ENCODE measurements at regions not wholly inside any gene's neighbourhood (a gene's known extent, or its start where the extent isn't known, plus 50 kb on each side); places are given as distances from the start of the nearest gene placed in this dataset.
"Not testable (repeated sequence)": the region's sequence is repeated elsewhere in the genome, so short reads cannot be mapped to it uniquely, and the experiment has no call there.

DNA sequence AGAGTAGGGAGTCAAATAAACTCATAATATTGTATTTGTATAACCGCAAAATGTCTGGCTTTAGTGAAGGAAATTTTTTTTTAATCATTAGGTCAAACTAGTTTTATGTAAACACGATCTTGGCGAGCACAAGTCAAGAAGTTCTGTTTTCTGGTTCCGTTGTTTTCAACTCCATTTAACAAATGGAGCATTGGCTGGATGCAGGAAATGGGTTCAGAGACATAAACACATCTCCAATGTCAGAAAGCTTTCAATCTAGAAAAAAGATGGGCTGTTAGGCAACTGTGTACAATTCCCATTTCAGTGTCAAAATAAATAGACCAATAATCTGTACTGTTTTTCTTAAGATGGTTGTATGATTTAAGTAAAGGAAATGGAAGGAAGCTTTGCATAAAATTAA is 292.8 kb downstream of the TBL1XR1 start:
- intact Hi-C loops (cut with micrococcal nuclease), result no loop called here
- DNase-seq, result no peak
- no peak for ATAC-seq

DNA sequence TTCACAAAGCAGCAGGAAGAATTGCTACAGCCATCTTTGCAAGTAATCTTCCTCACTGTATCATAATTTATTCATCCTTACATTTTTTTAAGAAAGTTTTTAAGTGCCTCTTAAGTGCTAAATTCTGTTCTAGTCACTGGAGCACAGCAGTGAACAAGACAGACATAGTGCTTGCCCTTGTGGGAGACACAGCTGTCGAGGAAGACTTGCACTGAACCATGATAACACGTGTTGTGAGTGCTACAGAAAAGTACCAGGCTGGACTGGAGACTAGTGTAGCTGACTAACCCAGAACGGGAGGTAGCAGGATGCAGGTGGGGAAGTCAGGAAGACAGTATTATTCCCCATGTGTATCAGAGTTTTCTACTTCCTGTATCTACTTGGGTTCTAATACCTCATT is 300.6 kb downstream of the TBL1XR1 start:
- DNase-seq (no peak), ATAC-seq (no peak)
- intact Hi-C loops (cut with micrococcal nuclease), result no loop called here

DNA sequence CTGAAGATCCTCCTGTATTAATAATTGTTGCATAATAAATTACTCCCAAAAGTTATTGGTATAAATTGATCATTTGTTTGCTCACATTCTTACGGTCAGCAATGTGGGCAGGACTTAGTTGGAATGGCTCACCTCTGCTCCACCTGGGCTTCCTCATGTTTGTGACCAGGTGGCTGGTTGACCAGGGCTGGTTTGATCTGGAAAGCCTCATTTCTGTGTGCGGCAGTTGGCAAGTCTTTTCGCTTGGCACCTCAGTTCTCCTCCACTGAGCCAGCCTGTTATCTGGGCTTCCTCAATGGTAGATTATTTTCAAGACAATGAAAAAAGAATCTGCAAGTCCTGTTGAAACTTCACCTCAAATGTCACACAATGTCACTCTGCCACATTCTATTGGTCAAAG is 301.1 kb downstream of the TBL1XR1 start:
- ATAC-seq, result no peak

DNA sequence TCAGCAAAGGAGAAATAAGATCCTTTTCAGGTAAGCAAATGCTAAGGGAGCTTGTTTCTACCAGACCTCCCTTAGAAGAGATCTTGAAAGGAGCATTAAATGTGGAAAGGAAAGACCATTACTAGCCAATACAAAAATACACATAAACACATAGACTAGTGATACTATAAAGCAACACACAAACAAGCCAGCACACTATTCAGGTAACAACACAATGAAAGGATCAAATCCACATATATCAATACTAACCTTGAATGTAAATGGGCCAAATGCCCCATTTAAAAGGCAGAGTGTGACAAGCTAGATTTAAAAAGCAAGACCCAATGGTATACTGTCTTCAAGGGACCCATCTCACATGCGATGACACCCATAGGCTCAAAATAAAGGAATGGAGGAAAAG is 317.6 kb downstream of the TBL1XR1 start:
- intact Hi-C loops (cut with micrococcal nuclease), result loop anchor here (10.0 kb wide), 1 partner anchor 55 kb away; no protein-coding TSS in a partner anchor
- ATAC-seq (no peak), DNase-seq (no peak)

More for the DNA sequence above, 301.1 kb downstream of the TBL1XR1 start:
- no peak for DNase-seq
- intact Hi-C loops (cut with micrococcal nuclease), result no loop called here

DNA sequence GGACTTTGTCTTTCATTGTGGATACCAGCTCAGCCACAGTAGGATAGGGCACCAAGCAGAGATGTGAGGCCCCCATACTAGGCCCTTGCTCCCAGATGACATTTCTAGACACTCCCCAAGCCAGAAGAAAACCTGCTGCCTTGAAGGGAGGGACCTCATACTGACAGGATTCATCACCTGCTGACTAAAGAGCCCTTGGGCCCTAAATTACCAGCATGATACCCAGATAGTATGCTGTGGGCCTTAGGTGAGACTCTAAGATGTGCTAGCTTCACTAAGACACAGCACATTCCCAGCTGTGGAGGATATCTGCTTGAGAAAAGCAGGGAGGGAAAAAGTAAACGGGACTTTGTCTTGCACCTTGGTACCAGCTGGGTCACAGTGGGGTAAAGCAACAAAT is 324.0 kb downstream of the TBL1XR1 start:
- DNase-seq (no peak), ATAC-seq (no peak)
- intact Hi-C loops (cut with micrococcal nuclease), result loop anchor here (5.0 to 10.0 kb wide), 2 partner anchors 62 to 1514 kb away; no protein-coding TSS in a partner anchor

DNA sequence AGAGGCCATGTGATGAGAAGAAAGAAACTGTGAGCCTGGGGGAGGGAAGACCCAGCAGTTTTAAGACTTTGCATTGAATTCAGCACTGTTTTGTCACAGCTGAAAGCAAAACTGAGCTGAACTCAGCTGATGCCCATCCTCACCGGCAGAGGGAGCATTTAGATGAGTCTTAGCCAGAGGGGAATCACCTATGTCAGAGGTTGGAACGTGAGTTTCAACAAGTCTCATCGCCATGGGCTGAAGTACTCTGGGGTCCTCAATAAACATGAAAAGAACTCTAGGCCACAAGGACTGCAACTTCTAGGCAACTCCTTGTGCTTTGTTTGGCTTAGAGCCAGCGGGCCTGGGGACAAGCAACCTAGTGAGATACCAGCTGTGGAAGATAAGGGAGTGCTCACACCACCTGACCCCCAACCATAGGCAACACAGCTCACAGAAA is 324.5 kb downstream of the TBL1XR1 start:
- peak; percentile 73 for ATAC-seq
- DNase-seq, result peak; percentile 35
- intact Hi-C loops (cut with micrococcal nuclease), result loop anchor here (5.0 to 10.0 kb wide), 2 partner anchors 62 to 1515 kb away; no protein-coding TSS in a partner anchor

DNA sequence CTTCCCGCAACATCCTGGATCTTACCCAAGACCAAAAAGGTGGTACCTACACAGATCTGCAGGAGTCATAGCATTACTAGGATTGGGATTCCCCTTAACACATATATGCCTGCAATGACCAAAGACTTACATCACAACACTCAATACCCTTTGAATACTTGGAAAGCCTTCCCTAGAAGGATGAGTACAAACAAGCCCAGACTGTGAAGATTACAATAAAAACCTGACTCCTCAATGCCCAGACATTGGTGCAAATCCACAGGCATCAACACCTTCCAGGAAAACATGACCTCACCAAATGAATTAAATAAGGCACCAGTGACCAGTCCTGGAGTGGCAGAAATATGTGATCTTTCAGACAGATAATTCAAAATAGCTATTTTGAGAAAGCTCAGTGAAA is 326.8 kb downstream of the TBL1XR1 start:
- DNase-seq, result no peak
- no peak for ATAC-seq
- intact Hi-C loops (cut with micrococcal nuclease), result loop anchor here (5.0 to 10.0 kb wide), 2 partner anchors 64 to 1517 kb away; no protein-coding TSS in a partner anchor

DNA sequence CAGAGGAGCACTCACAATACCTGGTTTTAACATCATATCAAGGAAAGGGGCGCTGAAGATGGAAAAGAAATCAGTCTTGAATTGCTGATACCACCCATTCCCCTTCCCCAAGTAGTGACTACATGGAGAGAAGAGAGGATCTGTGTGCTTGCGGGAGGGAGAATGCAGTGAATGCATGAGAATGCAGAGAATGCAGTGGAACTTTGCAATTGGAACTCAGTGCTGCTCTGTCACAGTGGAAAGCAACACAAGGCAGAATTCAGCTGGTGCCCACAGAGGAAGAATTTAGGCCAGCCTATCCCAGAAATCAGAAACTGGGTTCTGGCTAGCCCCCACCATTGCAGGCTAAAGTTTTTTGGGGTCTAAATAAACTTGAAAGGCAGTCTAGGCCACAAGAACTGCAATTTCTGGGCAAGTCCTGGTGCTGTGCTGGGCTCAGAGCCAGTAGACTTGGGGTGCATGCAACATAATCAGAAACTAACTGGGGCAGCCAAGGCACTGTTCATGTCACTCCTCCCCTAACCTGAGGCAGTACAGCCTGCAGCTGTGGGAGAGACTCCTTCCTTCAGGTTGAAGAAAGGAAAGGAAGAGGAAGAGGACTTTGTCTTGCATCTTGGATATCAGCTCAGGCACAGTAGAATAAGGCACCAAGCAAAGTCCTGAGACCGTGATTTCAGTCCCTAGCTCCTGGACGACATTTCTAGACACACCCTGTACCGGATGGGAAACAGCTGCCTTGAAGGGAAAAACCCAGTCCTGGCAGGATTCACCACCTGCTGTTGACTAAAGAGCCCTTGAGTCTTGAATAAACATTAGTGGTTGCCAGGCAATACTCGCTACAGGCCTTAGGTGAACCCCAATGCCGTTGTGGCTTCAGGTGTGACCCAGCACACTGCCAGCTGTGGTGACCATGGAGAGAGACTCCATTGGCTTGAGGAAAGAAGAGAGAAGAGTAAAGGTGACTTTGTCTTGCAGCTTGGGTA is 329.3 kb downstream of the TBL1XR1 start:
- no peak for DNase-seq
- intact Hi-C loops (cut with micrococcal nuclease), result no loop called here
- ATAC-seq, result peak; percentile 54

DNA sequence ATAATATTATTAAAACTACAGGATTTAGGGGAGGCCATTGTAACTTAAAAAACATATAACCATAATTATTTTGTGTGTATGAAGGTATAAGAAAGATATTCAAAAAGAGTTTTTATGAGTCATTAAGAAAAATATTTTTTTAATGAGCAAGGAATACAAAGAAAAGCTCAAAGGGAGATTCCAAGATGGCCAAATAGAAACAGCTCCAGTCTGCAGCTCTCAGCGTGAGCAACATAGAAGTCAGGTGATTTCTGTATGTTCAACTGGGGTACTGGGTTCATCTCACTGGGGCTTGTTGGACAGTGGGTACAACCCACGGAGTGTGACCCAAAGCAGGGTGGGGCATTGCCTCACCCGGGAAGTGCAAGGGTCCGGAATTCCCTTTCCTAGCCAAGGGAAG is 336.1 kb downstream of the TBL1XR1 start:
- DNase-seq (no peak), ATAC-seq (no peak)
- intact Hi-C loops (cut with micrococcal nuclease), result no loop called here

DNA sequence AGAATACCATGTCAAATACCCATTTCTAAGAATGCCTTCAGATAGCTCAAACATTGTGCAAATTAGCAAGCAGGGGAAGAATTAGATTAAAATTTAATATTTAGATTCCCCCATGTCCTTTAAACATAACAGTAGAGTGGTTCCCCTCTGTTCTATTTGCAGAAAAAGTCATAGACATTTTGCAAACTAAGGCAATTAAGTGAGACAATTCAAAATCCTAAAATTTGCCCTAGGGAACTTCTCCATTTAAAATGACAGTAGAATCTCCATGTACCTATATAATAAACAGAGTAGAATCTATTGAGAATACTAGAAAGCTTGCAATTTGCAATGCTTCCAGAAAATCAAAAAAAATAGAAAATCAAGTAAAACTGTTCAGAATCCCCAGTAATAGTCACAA is 340.6 kb downstream of the TBL1XR1 start:
- no peak for DNase-seq
- ATAC-seq, result no peak
- intact Hi-C loops (cut with micrococcal nuclease), result no loop called here

DNA sequence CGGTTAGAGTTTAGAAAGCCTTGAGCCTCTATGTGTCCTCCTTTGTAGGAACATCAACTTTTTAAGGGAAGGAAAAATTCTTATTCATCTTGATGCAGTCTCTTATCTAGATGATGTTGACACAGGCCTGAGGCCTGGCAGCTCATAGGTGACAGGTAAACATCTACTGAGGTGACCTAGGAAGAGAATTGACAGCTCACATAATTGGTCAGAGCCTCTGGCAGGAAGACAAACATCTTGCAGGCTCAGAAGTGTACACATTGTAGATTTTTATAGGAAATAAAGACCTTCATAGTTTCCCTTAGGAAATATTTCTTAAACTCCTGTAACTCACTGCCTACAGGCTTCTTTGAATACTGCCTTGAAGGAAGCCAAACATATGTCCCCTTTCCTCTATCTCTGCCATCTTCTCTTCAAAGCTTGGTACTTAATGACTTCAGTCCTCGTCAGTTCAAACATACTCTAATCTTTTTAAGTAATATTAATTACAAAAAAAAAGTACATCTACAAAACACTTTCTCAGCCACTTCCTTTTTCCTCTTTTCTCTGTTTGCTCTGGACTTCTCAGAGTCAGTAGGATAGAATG is 341.3 kb downstream of the TBL1XR1 start:
- no peak for DNase-seq
- no peak for ATAC-seq
- intact Hi-C loops (cut with micrococcal nuclease), result no loop called here

DNA sequence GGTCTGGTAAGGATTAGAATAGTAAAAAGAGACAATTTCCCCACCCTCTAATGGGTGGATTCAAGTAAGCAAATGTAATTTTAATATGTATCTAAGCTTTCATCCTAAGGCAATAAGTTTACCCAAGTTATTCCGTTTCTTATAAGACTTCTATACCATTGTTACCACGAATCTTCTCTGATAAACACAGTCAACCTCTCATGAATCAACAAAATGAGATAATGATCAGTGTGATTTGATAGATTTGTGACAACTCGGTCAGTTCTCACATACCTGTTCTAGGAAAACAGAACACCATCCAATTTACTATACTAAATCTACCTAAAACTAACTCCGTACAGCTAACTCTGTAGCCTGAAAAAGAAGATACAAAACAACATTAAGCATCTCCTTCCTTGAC is 342.1 kb downstream of the TBL1XR1 start:
- ATAC-seq (no peak), DNase-seq (no peak)
- intact Hi-C loops (cut with micrococcal nuclease), result no loop called here

DNA sequence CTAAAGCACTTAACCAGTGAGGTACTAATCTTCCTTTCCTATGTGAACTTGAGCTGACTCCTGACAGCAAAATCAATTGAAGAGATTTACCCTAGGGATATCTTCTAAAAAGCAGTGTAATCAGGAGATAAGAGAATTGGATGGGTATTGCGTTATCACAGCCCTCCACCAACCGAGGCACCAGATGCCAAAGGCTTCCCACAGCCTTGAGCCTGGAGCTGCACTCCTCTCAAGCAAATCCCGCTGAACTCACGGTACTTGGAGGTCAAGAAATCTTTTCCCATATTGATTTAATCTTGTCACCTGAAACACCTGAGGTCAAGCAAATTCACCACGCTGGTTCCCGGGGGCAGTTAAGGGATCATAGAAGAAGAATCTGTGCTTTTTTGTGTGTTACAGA is 346.8 kb downstream of the TBL1XR1 start:
- DNase-seq, result no peak
- no peak for ATAC-seq
- intact Hi-C loops (cut with micrococcal nuclease), result no loop called here

DNA sequence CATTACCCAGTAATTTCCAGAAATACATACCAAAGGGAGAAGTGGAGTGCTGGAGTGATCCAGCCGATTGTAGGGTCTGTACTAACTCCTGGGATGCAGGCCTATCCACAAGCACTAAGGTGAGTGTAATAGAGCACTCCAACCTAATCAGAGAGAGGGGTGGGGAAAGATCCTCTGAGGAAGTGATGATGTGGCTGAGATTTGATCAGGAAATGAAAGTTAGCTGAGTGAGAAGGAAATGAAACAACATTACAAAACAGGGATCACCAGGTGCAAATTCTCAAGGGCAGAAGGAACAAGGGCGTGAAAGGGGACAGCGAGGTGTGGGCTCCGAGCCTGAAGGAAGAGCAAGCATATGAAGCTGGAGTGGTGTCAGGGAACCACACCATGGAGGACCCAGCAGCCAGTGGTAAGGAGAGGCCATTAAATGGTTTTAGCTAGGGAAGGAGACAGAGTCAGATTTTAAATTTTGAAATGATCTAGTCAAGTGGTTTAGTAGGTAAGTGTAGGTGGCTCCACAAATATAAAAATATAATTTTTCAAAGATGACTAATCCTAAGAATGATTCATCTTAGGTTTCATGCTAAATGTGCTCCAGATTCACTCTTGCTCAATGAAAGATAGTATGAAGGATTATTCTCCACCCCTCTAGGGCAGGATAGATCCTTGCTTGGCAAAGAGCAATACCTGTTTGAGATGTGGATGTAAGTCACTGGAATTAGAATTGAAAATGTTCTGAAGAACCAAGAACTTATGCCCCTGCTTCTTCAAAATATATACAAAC is 348.7 kb downstream of the TBL1XR1 start:
- intact Hi-C loops (cut with micrococcal nuclease), result no loop called here
- DNase-seq (no peak), ATAC-seq (no peak)

DNA sequence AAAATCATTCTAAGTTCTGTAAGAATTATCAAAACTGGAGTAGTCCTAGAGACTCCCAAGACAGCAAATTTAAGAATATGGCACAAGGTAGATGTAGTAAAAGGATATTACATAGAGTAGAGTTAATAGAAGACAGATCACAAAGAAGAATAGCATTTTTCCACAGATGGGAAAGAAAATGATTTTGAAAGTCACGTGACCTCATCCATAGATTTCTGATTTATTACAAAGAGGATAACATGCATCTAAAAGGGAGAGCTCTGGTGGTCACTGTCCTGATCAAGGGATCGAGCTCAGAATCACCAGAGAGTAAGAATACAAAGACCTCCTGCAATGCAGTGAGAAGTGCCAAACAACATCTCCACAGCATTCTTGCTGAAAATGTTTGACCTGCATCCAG is 354.4 kb downstream of the TBL1XR1 start:
- DNase-seq (no peak), ATAC-seq (no peak)
- intact Hi-C loops (cut with micrococcal nuclease), result no loop called here

DNA sequence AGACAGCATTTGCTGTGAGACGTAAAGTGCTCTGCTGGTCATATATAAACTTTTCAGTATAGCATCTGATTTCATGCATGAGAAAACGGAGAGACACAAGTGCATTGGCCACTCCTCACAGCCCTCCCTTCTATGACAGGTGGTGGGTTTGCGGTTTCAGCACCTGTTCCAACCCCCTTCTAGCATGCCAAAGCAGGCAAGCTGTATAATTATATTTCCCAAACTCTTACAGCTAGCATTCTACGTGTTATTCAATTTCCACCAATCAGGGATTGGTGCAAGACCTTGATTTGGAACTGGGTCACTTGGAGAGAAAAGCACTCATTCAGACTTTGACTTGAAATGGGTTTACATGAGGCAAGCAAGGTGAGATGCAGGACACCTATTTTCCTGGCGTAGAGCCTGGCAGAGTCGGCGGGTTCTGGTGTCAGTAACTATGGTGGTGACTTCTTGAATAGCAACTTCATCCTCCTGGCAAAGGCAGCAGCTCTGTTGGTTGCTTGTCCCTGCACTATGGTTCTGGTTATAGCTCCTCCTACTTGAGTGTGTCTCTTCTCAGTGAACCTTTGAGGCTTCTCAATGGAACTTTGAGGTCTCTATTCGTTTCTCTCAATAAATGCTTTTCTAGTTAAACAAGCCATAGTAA is 356.5 kb downstream of the TBL1XR1 start:
- ATAC-seq, result no peak
- DNase-seq, result no peak
- intact Hi-C loops (cut with micrococcal nuclease), result no loop called here

DNA sequence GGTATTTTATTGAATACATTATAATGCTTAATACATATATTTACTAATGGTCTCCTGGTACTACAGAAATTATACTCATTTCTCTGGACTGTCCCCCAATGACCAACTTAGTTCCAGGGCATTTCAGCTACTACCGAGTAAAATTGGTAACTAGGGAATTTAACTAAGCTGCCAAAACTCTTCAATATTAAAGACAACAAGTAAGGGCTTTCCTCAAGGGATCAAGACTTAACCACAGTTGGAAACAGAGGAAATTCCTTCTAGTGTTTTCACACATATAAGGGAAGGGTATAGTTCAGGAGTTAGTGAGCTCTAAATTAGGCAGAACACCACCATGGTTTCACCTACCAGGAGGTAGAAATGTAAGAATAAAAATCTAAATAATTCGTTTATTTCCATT is 357.4 kb downstream of the TBL1XR1 start:
- intact Hi-C loops (cut with micrococcal nuclease), result no loop called here
- ATAC-seq, result no peak
- DNase-seq, result no peak

DNA sequence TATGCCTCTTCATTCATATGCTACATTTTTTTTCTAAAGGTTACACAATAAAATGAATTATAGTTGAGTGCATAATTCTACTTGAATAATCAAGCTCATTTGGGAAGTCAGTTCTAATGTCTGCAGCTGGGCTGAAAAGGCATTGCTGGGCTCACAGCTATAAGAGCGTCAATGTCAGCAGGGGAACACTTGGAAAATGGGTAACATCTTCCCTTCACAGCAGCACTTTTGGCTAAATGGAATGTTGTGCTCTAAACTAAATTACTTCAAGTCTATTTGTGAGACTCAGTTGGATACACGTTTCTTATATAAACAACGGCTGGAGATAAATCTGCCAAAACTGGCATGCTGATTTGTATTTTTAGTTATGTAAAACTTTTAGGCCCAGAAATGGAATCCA is 357.8 kb downstream of the TBL1XR1 start:
- no peak for DNase-seq
- ATAC-seq, result no peak
- intact Hi-C loops (cut with micrococcal nuclease), result no loop called here

DNA sequence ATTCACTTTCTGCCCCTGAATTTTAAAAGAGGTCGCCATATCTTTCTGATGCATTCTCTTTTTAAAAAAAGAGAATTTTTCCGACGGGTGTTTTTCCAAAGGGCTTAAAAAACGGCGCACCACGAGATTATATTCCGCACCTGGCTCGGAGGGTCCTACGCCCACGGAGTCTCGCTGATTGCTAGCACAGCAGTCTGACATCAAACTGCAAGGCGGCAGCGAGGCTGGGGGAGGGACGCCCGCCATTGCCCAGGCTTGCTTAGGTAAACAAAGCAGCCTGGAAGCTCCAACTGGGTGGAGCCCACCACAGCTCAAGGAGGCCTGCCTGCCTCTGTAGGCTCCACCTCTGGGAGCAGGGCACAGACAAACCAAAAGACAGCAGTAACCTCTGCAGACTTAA is 370.0 kb downstream of the TBL1XR1 start:
- DNase-seq; ATAC-seq; intact Hi-C loops (cut with micrococcal nuclease): not testable (repeated sequence)

Measured in left ventricle myocardium superior (tissue), 1 donor.